NCI-H1436 (cell line): ENCODE measurements at regions not wholly inside any gene's neighbourhood (a gene's known extent, or its start where the extent isn't known, plus 50 kb on each side); places are given as distances from the start of the nearest gene placed in this dataset.
"Not testable (repeated sequence)": the region's sequence is repeated elsewhere in the genome, so short reads cannot be mapped to it uniquely, and the experiment has no call there.

Experiments
- DNase-seq: peaks from one replicate; lab custom pipeline; 2025; lab: John Stamatoyannopoulos, UW

DNA sequence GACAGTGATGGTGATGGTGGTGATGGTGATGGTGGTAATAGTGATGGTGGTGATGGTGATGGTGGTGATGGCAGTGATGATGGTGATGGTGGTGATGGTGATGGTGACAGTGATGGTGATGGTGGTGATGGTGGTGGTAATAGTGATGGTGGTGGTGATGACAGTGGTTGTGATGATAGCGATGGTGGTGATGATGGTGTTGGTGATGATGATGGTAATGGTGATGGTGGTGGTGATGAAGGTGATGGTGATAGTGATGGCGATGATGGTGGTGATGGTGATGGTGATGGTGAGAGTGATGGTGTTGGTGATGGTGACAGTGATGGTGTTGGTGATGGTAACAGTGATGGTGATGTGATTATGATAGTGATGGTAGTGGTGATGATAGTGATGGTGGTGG, 94.3 kb downstream of the ASB1 start:
- no peak for DNase-seq

DNA sequence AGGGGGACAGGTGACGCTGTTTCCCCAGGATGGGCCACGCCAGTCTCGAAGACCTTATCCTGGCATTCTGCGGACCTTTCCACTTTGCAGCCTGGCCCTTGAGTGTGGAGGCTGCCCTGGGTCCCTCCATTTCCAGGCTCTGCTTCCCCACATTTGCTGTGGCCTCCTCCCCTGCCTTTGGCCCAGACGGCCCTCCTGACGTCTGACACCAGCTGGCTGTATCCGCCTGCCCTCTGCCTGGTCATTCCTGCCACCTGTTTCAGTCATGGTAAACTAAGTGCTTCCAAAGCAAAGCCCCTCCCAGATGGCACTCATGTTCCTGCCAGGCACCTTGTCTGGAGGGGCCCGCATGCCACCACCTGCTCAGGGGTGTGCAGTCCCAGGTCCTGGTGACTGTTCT, 95.1 kb downstream of the ASB1 start:
- no peak for DNase-seq

DNA sequence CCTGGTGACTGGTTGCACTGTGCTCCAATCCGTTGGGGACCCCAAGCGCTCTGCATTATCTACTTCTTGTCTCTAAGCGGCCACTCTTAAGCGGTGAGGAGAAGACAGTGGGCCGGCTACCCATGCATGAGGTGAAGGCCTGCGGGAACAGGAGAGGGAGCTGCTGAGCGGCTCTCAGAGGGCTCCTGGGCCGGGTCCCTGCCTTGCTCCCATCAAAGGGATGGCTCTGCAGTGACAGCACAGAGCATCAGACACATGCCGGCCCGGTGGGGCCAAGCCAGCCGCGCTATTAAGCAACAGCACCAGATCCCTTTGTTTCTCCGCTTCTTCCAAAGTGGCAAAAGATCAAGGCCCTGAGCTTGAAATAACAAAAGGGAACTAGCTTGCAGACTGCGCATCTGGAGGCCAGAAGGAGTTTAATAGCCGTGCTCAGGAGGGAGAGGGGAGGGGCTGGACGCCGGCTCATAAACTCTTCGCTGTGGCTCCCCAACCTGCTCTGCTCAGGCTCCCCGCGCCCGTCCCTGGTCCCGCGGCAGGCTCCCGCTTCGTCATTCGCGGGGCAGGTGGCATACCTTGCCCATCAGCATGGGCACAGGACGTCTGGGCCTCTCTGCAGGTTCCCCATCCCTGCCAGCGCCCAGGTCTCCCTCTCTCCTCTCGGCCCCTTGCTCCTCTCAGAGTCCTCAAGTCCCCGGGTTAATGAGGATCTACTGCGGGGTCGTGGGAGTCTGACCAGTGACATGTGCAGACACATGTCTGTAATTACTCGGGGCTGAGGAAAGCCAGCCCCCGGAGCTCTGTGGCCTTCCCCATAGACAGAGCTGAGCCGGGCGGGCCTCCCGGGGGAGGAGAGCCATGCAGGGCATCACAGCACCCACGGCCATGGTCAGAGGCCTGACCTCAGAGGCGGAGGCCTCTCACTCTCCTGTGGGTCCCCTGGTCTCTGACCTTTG, 96.7 kb downstream of the ASB1 start:
- DNase-seq: no peak

DNA sequence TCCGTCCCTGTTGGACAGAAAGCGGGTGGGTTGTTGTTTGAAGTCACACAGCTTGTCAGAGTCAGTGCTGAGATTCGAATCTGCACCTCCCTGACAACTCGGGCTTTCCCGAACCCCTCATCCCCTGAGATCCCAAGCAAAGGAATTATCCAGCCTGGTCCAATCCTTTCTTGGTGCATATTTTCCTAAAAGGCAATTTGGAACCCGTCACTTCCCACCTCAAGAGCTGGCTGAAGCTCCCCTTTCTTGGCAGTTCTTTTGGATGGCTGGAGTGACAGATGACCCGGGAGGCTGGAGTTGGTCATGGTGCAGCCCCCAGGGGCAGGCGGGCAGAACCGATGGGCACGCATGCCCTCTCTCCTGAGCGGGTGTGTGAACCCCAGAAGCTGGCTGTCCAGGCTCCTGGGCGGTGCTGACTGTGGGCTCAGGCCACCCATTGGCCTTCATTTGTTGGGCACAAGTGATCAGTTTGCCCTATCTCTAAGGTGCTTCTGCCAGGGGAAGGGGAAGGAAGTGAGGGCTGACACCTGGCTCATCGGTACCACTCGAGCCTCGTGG, 97.8 kb downstream of the ASB1 start:
- no peak for DNase-seq

- DNase-seq: no peak
Measured at GRCh38 chr2:238525990-238526389, 99.3 kb downstream of the ASB1 start.

DNA sequence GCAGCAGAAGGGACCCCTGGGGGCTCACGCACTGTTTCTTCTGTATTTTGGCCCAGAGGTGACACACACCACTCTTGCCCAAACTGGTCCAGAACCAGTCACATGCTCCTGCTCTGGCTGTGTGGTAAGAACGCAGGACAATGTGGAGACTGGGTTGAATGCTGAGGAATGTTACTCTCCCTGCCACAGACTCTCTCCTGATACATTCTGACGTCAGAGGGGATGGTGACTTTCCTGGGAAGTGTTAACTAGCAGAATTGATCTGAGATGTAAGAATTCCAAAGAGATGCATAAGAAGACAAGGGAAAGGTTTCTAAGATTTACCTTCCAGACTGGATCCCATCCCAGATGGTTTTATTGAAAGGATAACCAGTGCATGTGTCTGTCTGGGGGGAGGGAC, 100.8 kb downstream of the ASB1 start:
- no peak for DNase-seq

DNA sequence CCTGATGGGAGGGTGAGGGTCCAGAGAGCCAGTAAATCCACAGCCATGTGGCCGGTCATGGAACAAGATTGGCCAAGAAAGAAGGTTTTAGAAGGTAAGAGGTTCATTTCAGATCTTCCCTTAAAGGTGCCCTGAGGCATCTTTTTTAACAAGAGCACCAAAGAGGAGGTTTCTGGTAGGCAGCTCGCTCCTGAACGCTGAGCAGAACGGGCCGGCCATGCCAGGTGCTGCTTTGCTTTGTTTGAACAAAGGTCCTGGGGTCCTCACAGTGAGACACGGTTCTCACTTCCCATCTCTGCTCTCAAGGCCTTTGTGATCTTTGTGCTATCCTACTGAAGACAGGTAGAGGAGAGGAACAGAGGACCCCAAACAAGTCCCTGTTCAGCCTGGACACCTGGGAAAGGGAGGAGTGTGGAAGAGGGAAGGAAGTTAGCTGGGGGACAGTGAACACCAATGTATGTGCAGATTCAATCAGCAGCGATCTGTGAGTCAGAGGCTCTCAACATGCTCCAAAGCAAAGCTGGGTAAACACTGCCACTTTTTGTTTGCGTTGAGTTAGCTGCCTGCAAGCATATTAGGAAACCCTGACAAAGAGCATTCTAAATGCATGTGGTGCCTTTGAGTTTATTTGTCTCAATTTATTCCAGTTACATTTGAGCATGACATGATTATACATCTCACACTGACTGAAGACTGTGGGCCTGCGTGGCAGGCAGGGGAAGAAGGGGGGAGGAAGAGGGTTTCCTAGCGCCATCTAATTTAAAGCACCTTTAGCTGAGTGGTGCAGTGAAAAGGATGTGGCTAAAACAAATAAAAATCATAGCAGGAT, 102.4 kb downstream of the ASB1 start:
- peak; percentile 78 for DNase-seq

DNA sequence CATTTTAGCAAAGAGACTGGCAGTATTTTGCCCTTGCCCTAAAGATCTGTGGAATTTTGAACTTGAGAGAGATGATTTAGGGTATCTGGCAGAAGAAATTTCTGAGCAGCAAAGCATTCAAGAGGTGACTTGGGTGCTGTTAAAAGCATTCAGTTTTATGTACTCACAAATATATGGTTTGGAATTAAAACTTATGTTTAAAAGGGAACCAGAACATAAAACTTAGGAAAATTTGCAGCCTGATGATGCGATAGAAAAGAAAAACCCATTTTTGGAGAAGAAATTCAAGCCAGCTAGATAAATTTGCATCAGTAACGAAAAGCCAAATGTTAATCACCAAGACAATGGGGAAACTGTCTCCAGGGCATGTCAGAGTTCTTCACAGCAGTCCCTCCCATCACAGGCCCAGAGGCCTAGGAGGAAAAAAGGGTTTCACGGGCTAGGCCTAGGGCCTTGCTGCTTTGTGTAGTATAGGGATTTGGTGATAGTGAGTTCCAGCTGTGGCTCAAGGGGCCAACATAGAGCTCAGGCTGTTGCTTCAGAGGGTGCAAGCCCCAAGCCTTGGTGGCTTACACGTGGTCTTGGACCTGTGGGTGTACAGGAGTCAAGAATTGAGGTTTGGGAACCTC, 104.4 kb downstream of the ASB1 start:
- not testable (repeated sequence) for DNase-seq

DNA sequence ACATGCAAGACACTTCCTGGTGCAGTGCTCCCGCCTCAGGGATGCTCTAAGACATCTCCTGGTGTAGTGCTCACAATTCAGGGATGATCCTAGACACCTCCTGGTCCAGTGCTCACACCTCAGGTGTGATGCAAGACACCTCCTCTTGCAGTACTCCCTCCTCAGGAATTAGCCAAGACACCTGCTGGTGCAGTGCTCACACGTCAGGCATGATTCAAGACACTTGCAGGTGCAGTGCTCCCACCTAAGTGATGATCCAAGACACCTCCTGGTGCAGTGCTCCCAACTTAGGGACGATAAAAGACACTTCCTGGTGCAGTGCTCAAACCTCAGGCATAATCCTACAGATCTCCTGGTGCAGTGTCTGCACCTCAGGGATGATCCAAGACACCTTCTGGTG, 117.0 kb downstream of the ASB1 start:
- not testable (repeated sequence) for DNase-seq

- DNase-seq: no peak
Measured at GRCh38 chr2:238548902-238549462, 122.3 kb downstream of the ASB1 start.

DNA sequence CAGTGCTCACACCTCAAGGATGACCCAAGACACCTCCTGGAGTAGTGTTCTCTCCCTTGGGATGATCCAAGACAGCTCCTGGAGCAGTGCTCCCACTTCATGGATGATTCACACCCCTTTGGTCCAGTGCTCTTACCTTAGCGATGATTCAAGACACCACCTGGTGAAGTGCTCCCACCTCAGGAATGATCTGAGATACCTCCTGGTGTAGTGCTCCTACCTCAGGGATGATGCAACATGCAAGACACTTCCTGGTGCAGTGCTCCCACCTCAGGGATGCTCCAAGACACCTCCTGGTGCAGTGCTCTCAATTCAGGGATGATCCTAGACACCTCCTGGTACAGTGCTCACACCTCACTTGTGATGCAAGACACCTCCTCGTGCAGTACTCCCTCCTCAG, 123.1 kb downstream of the ASB1 start:
- DNase-seq: no peak

DNA sequence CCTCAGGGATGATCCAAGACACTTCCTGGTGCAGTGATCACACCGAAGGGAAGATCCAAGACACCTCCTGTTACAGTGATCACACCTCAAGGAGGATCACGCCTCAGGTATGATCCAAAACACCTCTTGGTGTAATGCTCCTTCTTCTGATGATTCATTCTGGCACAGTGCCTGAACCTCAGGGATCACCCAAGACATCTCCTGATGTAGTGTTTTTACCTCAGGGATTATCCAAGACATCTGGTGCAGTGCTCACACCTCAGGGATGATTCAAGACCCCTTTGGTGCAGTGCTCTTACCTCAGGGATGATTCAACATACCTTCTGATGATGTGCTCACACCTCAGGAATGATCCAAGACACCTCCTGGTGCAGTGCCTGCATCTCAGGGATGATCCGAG, 124.4 kb downstream of the ASB1 start:
- DNase-seq: no peak

- DNase-seq: no peak
Measured at GRCh38 chr2:238552226-238552625, 125.5 kb downstream of the ASB1 start.

DNA sequence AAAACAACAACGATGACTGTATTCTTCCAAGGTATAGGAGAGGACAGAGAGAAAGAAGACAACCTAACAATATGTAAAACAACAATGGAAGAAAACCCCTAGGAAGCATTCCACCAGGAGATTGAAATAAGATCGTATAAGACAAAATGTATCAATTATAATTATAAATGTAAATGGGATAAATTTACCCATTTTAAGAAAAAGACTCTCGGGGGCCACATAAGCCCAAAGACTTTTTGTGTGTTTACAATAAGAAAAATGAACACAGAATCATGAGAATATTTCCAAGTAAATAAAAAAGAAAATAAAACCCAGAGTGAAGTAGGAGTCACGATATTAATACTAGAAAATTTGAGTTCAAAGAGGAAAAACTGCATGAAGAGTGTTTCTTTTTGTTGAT, 126.4 kb downstream of the ASB1 start:
- DNase-seq: no peak

- DNase-seq: no peak
Measured at GRCh38 chr2:238554468-238555315, 128.0 kb downstream of the ASB1 start.

DNA sequence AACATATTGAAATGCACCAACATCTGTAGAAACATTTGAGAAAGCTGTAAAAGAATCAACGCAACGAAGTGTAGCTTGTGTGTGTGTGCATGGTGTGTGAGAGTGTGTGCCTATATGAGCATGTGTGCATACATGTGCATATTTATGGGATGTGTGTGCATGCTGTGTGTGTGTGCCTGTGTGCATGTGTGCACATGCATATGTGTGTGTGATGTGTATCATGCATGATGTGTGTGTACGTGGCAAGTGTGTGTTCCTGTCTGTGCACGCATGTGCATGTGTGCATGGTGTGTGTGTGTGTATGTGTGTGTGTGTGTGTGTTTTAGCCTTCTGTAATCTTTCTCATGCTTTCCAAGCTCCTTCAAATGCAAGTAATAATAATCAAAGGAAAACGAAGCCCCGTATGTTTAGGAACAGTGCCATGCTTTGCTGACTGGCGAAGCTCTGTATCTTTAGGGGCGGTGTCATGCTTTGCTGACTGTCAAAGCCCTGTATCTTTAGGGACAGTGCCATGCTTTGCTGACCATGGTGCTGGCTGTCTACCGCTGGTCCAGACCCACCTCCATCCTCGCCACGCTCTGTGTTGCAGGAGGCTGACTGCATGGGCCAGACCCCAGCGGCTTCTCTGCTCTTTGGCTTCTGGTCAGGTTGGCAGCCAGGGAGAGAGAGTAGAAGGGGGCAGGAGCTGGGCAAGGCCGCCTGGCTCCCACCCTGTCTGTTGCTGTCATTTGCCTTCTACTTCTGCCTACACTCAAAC, 129.2 kb downstream of the ASB1 start:
- DNase-seq: no peak

DNA sequence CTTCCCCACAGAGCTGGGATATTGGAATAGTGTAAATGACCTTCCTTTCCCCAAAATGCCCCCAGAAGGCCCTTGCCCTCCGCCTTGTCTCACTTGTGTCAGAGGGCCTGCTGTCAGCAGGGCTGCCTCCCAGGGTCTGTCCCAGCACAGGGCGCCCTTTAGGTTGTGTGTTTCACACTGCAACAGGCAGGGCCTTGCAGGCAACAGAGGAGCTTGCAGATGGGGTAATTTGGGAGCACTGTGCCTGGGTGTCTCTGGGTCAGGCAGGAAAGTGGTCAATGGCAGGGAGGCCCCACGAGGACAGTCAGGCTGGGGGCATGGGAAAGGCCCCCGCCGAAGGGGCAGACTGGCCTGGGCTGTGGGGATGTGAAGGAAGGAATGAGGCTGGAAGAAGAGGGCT, 130.7 kb downstream of the ASB1 start:
- DNase-seq: no peak

DNA sequence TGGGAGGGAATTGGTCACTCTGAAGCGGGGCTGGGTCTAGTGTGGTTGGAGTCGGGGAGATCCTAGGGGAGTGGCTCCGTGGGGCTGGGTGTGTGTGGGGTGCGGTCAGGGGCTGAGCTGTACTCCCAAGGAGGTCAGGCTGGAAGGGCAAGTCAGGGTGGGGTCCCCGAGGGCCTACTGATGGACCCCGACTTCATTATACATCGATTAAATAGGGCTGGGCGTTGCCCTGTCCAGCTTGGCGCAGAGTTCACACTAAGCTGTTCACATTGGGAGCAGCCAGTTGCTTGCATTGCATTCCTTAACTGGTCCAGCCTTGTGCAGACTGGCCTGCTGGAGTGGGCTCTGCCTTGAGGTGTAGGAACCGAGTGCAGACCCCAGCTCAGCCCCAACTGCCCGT, 131.2 kb downstream of the ASB1 start:
- DNase-seq: no peak

GRCh38 chr2:238558456-238559099, 131.9 kb downstream of the ASB1 start:
- no peak for DNase-seq

- DNase-seq: no peak
Measured at GRCh38 chr2:238560234-238560633, 133.5 kb downstream of the ASB1 start.
